K562 (cell line): ENCODE measurements at regions not wholly inside any gene's neighbourhood (a gene's known extent, or its start where the extent isn't known, plus 50 kb on each side); places are given as distances from the start of the nearest gene placed in this dataset.

Source experiments
- BCL6 ChIP-seq: fragments of 250-450 bp; sonication (Bioruptor Pico); IDR thresholded peaks from 2 replicates; pipeline ENCODE4 v1.4.0; 2020
- CTCF ChIP-seq, 3 experiments: IDR thresholded peaks in 2 of 3; conservative IDR thresholded peaks in 1 of 3; 2 replicates each; pipeline ENCODE4 v1.5.1; 2011 to 2012; ENCODE audit warnings: low read length in 3 of 3, mild to moderate bottlenecking in 3 of 3, control low read depth in 2 of 3, improper control_type of control experiment in 1 of 3, inconsistent platforms in 1 of 3, low read depth in 1 of 3, mixed read lengths in 1 of 3, moderate library complexity in 1 of 3; ENCODE audit not compliant: insufficient read depth in 2 of 3
- FOXP1 ChIP-seq: sonication (generic); formaldehyde crosslinking; IDR thresholded peaks from 2 replicates; pipeline ENCODE4 v1.8.0; 2022; ENCODE audit warnings: mild to moderate bottlenecking, missing genetic modification reagents
- HINFP ChIP-seq: fragments of 450-650 bp; conservative IDR thresholded peaks from 2 replicates; pipeline ENCODE4 v1.6.1; 2016; ENCODE audit warnings: missing genetic modification characterization, low read depth, mild to moderate bottlenecking, control low read depth, missing compliant biosample characterization
- HMBOX1 ChIP-seq: sonication (generic); IDR thresholded peaks from 2 replicates; pipeline ENCODE4 v1.6.1; 2016
- HOXB6 ChIP-seq: fragments of 250-450 bp; sonication (Bioruptor Pico); IDR thresholded peaks from 2 replicates; pipeline ENCODE4 v1.5.1; 2022; ENCODE audit warnings: mild to moderate bottlenecking, borderline replicate concordance
- KAT8 ChIP-seq: fragments of 450-650 bp; IDR thresholded peaks from 2 replicates; pipeline ENCODE4 v1.6.1; 2016; ENCODE audit warnings: low read depth, mild to moderate bottlenecking
- RFX5 ChIP-seq: IDR thresholded peaks from 2 replicates; pipeline ENCODE4 v1.6.1; 2011; ENCODE audit warnings: low read depth, mild to moderate bottlenecking, improper control_type of control experiment, low read length
- SMARCA5 ChIP-seq: fragments of 450-650 bp; IDR thresholded peaks from 2 replicates; pipeline ENCODE4 v1.6.1; 2016
- TRIM24 ChIP-seq, 2 experiments: fragments of 450-650 bp; IDR thresholded peaks; 2 replicates each; pipeline ENCODE4 v1.6.1; 2016
- YY1 ChIP-seq, 3 experiments: IDR thresholded peaks; 2 replicates each; pipeline ENCODE4 v1.6.1; 2011; ENCODE audit warnings: low read length in 2 of 3, mild to moderate bottlenecking in 2 of 3, moderate library complexity in 2 of 3, borderline replicate concordance in 1 of 3, control low read depth in 1 of 3, low read depth in 1 of 3; ENCODE audit not compliant: insufficient read depth in 3 of 3, insufficient replicate concordance in 2 of 3, control insufficient read depth in 1 of 3, insufficient read length in 1 of 3; ENCODE audit errors: extremely low read depth in 1 of 3
- ZNF707 ChIP-seq: fragments of 250-450 bp; sonication (Bioruptor Pico); conservative IDR thresholded peaks from 2 replicates; pipeline ENCODE4 v1.8.0; 2022; ENCODE audit warnings: inconsistent platforms, mild to moderate bottlenecking, moderate library complexity

GRCh38 chr11:11740073-11740702 lies 101.6 kb upstream of the USP47 start:
- TF ChIP-seq SMARCA5 (no peak), BCL6 (CRISPR knock-in tag) (no peak), CTCF (IDR thresholded peaks at IDR 0.05 in 2 of 3, conservative IDR thresholded peaks at IDR 0.05 in 1 of 3; ENCODE audit: insufficient read depth in 2 of 3, low read depth in 1 of 3, low read length in 3 of 3) (no peak), HMBOX1 (no peak), YY1 (IDR thresholded peaks at IDR 0.05; ENCODE audit: borderline replicate concordance in 1 of 3, control insufficient read depth in 1 of 3, extremely low read depth in 1 of 3, insufficient read depth in 3 of 3, insufficient read length in 1 of 3, insufficient replicate concordance in 2 of 3, low read depth in 1 of 3, low read length in 2 of 3) (no peak), RFX5 (no peak), KAT8 (no peak), TRIM24 (IDR thresholded peaks at IDR 0.05) (no peak), HOXB6 (CRISPR knock-in tag) (no peak), FOXP1 (CRISPR knock-in tag) (no peak), ZNF707 (CRISPR knock-in tag) (no peak), HINFP (tag) (no peak)
